ENCODE measurements at regions not wholly inside any gene's neighbourhood (a gene's known extent, or its start where the extent isn't known, plus 50 kb on each side); places are given as distances from the start of the nearest gene placed in this dataset.

DNA sequence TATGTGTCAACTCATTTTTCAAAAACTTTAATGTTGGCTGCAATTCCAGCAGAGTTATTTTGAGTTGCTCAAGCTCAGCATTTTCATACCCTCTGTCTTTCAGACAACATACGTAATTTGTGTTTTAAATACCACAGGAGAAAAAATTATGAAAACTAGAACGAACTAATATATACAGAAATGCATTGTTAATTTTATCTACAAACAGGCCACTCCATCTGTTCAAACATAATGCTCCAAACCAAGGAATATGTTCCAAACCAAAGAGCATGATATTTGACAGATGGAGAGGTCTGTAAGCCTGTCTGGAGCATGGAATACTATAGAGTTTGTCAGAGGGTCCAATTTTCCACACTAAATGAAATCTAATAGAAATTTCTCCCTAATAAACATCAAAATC lies 536.2 kb upstream of the FSIP2 start:
- H3K4me1 ChIP-seq (ENCODE audit: control insufficient read depth, insufficient read depth, low read length, poor library complexity, severe bottlenecking) = no peaks in the 10 kb centered on the region
- WGBS, 2 experiments (ENCODE audit: insufficient coverage in 2 of 2) = no CpG with 5 or more reads among the region's 2 CpGs

GRCh38 chr2:185202945-185203528 lies 535.6 kb upstream of the FSIP2 start:
- Histone ChIP-seq H3K27ac (ENCODE audit: low read depth, low read length, severe bottlenecking) (no peak overlapping the region), H3K36me3 (ENCODE audit: control insufficient read depth, insufficient read depth, low read length) (no peaks in the 10 kb centered on the region), H3K4me1 (ENCODE audit: control insufficient read depth, insufficient read depth, low read length, poor library complexity, severe bottlenecking) (no peaks in the 10 kb centered on the region), H3K9me3 (ENCODE audit: control insufficient read depth, low read length) (no peaks in the 10 kb centered on the region), H3K4me3 (ENCODE audit: extremely low read depth, insufficient read depth, low read length, poor library complexity, severe bottlenecking) (no peak overlapping the region)
- 80% methylated on average over 1 of the region's 3 CpGs; no CpG with 5 or more reads in 1 of the 2 experiments for WGBS, 2 experiments (ENCODE audit: insufficient coverage in 2 of 2)

More for the DNA sequence above, 536.2 kb upstream of the FSIP2 start:
- H3K36me3 ChIP-seq (ENCODE audit: control insufficient read depth, insufficient read depth, low read length) = no peaks in the 10 kb centered on the region
- H3K4me3 ChIP-seq (ENCODE audit: extremely low read depth, insufficient read depth, low read length, poor library complexity, severe bottlenecking) = no peak overlapping the region
- H3K9me3 ChIP-seq (ENCODE audit: control insufficient read depth, low read length) = no peaks in the 10 kb centered on the region
- H3K27ac ChIP-seq (ENCODE audit: low read depth, low read length, severe bottlenecking) = no peak overlapping the region

DNA sequence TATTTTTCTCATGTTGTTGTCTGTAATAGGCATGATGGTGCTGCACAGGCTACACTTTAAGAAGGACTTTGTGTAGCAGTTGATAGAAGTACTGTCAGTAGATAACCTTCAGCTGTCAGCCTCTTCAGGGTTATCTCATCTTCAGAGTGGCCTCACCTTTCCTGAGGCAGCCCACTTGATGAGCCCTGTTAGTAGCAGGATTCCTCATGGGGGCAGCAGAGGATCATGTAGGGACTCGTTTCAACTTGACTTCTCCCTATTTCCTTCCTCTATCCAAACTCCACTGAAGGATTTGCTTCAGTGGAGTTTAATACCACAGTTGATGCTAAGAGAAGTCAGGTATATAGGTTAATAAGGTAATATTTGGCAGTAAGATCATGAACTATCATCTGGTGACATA lies 530.3 kb upstream of the FSIP2 start:
- H3K4me3 ChIP-seq (ENCODE audit: extremely low read depth, insufficient read depth, low read length, poor library complexity, severe bottlenecking) = no peak overlapping the region
- no peaks in the 10 kb centered on the region for H3K36me3 ChIP-seq (ENCODE audit: control insufficient read depth, insufficient read depth, low read length)
- H3K9me3 ChIP-seq (ENCODE audit: control insufficient read depth, low read length) = no peaks in the 10 kb centered on the region
- no peaks in the 10 kb centered on the region for H3K4me1 ChIP-seq (ENCODE audit: control insufficient read depth, insufficient read depth, low read length, poor library complexity, severe bottlenecking)
- H3K27ac ChIP-seq (ENCODE audit: low read depth, low read length, severe bottlenecking) = no peak overlapping the region
- no CpG with 5 or more reads among the region's 1 CpG for WGBS, 2 experiments (ENCODE audit: insufficient coverage in 2 of 2)

DNA sequence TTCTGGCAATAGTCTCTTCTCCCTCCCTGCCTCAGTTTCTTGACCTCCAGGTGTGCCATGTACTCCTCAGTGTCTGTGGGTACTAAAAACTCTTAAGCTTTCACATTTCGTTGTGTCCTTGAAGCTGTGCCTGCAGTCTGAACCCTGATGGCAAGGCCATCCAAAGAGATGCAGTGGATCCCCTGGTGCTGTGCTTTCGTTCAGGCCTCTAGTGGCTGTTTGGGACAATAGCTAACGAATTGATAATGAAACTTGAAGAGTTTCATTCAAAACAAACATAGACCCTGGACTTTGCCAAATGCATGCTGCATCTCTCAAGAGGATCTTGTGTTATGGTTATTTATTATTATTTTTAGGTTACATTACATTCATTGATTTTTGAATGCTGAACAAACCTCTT lies 523.1 kb upstream of the FSIP2 start:
- 65 to 75% methylated on average over 2 to 3 of the region's 3 CpGs for WGBS, 2 experiments (ENCODE audit: insufficient coverage in 2 of 2)
- H3K36me3 ChIP-seq (ENCODE audit: control insufficient read depth, insufficient read depth, low read length) = no peaks in the 10 kb centered on the region
- no peak overlapping the region for H3K27ac ChIP-seq (ENCODE audit: low read depth, low read length, severe bottlenecking)
- H3K4me3 ChIP-seq (ENCODE audit: extremely low read depth, insufficient read depth, low read length, poor library complexity, severe bottlenecking) = no peak overlapping the region
- H3K9me3 ChIP-seq (ENCODE audit: control insufficient read depth, low read length) = no peaks in the 10 kb centered on the region
- no peaks in the 10 kb centered on the region for H3K4me1 ChIP-seq (ENCODE audit: control insufficient read depth, insufficient read depth, low read length, poor library complexity, severe bottlenecking)

- no CpG with 5 or more reads among the region's 3 CpGs for WGBS, 2 experiments (ENCODE audit: insufficient coverage in 2 of 2)
- Histone ChIP-seq H3K27ac (ENCODE audit: low read depth, low read length, severe bottlenecking) (no peak overlapping the region), H3K36me3 (ENCODE audit: control insufficient read depth, insufficient read depth, low read length) (no peaks in the 10 kb centered on the region), H3K9me3 (ENCODE audit: control insufficient read depth, low read length) (no peaks in the 10 kb centered on the region), H3K4me1 (ENCODE audit: control insufficient read depth, insufficient read depth, low read length, poor library complexity, severe bottlenecking) (no peaks in the 10 kb centered on the region), H3K4me3 (ENCODE audit: extremely low read depth, insufficient read depth, low read length, poor library complexity, severe bottlenecking) (no peak overlapping the region)
Measured at GRCh38 chr2:185219981-185220380, 518.6 kb upstream of the FSIP2 start.

DNA sequence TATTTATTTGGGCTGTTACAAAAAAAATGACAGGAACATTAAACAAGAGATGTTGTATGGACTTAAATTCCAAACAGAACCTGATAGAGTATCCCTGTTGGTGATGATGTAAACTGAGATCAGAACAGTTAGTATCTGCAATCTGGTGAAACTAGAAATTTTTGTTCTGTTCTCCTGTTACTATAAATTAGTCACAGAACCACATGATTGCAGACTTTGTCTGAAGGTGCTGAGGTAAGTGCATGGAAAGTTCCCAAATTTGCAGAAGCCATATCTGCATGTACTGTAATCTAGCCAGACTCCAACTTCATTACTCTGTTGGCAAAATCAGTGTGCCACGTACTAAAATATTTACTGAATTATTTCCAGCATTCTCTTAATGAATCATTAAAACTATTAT lies 516.3 kb upstream of the FSIP2 start:
- H3K27ac ChIP-seq (ENCODE audit: low read depth, low read length, severe bottlenecking) = no peak overlapping the region
- no CpG with 5 or more reads among the region's 1 CpG for WGBS, 2 experiments (ENCODE audit: insufficient coverage in 2 of 2)
- H3K4me3 ChIP-seq (ENCODE audit: extremely low read depth, insufficient read depth, low read length, poor library complexity, severe bottlenecking) = no peak overlapping the region
- no peaks in the 10 kb centered on the region for H3K36me3 ChIP-seq (ENCODE audit: control insufficient read depth, insufficient read depth, low read length)
- H3K9me3 ChIP-seq (ENCODE audit: control insufficient read depth, low read length) = no peaks in the 10 kb centered on the region
- H3K4me1 ChIP-seq (ENCODE audit: control insufficient read depth, insufficient read depth, low read length, poor library complexity, severe bottlenecking) = no peaks in the 10 kb centered on the region

GRCh38 chr2:185227391-185227790 lies 511.2 kb upstream of the FSIP2 start:
- H3K36me3 ChIP-seq (ENCODE audit: control insufficient read depth, insufficient read depth, low read length) = no peaks in the 10 kb centered on the region
- no peaks in the 10 kb centered on the region for H3K9me3 ChIP-seq (ENCODE audit: control insufficient read depth, low read length)
- H3K27ac ChIP-seq (ENCODE audit: low read depth, low read length, severe bottlenecking) = no peak overlapping the region
- H3K4me3 ChIP-seq (ENCODE audit: extremely low read depth, insufficient read depth, low read length, poor library complexity, severe bottlenecking) = no peak overlapping the region
- WGBS, 2 experiments (ENCODE audit: insufficient coverage in 2 of 2) = no CpG with 5 or more reads among the region's 3 CpGs
- no peaks in the 10 kb centered on the region for H3K4me1 ChIP-seq (ENCODE audit: control insufficient read depth, insufficient read depth, low read length, poor library complexity, severe bottlenecking)

DNA sequence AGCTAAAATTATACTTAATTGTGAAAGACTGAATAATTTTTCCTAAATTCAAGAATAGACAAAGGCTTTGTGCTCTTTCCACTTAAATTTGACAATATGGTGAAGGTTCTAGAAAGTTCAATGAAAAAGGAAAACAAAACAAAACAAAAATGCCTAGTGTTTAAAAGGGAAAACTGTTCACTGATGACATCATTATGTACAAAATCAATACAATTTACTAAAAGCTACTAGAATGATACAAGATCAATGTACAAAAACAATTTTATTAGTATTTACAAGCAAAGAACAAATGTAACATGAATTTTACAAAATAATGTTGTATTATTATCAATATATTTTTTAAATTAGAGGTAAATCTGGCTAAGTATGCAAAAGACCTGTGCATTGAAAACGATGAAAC lies 499.1 kb upstream of the FSIP2 start:
- Histone ChIP-seq H3K9me3 (ENCODE audit: control insufficient read depth, low read length) (no peaks in the 10 kb centered on the region), H3K4me3 (ENCODE audit: extremely low read depth, insufficient read depth, low read length, poor library complexity, severe bottlenecking) (no peak overlapping the region), H3K36me3 (ENCODE audit: control insufficient read depth, insufficient read depth, low read length) (no peaks in the 10 kb centered on the region), H3K4me1 (ENCODE audit: control insufficient read depth, insufficient read depth, low read length, poor library complexity, severe bottlenecking) (no peaks in the 10 kb centered on the region), H3K27ac (ENCODE audit: low read depth, low read length, severe bottlenecking) (no peak overlapping the region)
- no CpG with 5 or more reads among the region's 1 CpG for WGBS, 2 experiments (ENCODE audit: insufficient coverage in 2 of 2)

DNA sequence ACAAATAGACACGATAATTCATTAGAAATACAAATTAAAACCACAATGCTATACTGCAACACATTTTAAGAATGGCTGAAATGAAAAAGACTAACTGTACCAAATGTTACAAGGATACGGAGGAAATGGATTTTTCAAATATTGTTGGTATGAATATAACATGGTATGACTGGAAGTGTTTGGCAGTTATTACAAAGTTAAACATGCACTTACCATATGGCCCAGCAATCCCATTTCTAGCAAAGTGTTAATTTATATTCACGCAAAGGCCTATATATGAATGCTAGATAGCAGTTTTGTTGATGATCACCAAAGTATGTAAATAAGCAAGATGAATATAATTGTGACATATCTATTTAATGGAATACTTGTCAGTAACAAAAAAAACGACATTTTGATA lies 497.8 kb upstream of the FSIP2 start:
- Histone ChIP-seq H3K27ac (ENCODE audit: low read depth, low read length, severe bottlenecking) (no peak overlapping the region), H3K4me1 (ENCODE audit: control insufficient read depth, insufficient read depth, low read length, poor library complexity, severe bottlenecking) (no peaks in the 10 kb centered on the region), H3K9me3 (ENCODE audit: control insufficient read depth, low read length) (no peaks in the 10 kb centered on the region), H3K36me3 (ENCODE audit: control insufficient read depth, insufficient read depth, low read length) (no peaks in the 10 kb centered on the region), H3K4me3 (ENCODE audit: extremely low read depth, insufficient read depth, low read length, poor library complexity, severe bottlenecking) (no peak overlapping the region)
- no CpG with 5 or more reads among the region's 4 CpGs for whole genome bisulfite sequencing, 2 experiments (ENCODE audit: insufficient coverage in 2 of 2)

DNA sequence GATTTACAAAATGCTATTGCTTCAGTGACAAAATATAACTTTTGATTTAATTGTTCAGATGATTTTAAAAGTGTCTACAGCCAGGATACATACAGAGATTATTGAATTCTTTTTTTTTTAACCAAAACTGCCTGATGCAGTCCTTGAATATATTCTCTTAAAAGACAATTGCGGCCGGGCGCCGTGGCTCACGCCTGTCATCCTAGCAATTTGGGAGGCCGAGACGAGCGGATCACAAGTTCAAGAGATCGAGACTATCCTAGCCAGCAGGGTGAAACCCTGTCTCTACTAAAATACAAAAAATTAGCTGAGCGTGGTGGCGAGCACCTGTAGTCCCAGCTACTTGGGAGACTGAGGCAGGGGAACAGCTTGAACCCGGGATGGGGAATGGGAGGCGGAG lies 497.0 kb upstream of the FSIP2 start:
- 91 to 94% methylated on average over 7 to 9 of the region's 13 CpGs for WGBS, 2 experiments (ENCODE audit: insufficient coverage in 2 of 2)
- H3K4me1 ChIP-seq (ENCODE audit: control insufficient read depth, insufficient read depth, low read length, poor library complexity, severe bottlenecking) = no peaks in the 10 kb centered on the region
- no peaks in the 10 kb centered on the region for H3K36me3 ChIP-seq (ENCODE audit: control insufficient read depth, insufficient read depth, low read length)
- H3K4me3 ChIP-seq (ENCODE audit: extremely low read depth, insufficient read depth, low read length, poor library complexity, severe bottlenecking) = no peak overlapping the region
- H3K27ac ChIP-seq (ENCODE audit: low read depth, low read length, severe bottlenecking) = no peak overlapping the region
- H3K9me3 ChIP-seq (ENCODE audit: control insufficient read depth, low read length) = no peaks in the 10 kb centered on the region

GRCh38 chr2:185242462-185242861 lies 496.1 kb upstream of the FSIP2 start:
- 80% methylated on average over 1 of the region's 2 CpGs; no CpG with 5 or more reads in 1 of the 2 experiments for WGBS, 2 experiments (ENCODE audit: insufficient coverage in 2 of 2)
- no peak overlapping the region for H3K27ac ChIP-seq (ENCODE audit: low read depth, low read length, severe bottlenecking)
- no peaks in the 10 kb centered on the region for H3K4me1 ChIP-seq (ENCODE audit: control insufficient read depth, insufficient read depth, low read length, poor library complexity, severe bottlenecking)
- no peaks in the 10 kb centered on the region for H3K36me3 ChIP-seq (ENCODE audit: control insufficient read depth, insufficient read depth, low read length)
- H3K9me3 ChIP-seq (ENCODE audit: control insufficient read depth, low read length) = no peaks in the 10 kb centered on the region
- no peak overlapping the region for H3K4me3 ChIP-seq (ENCODE audit: extremely low read depth, insufficient read depth, low read length, poor library complexity, severe bottlenecking)

All from mesodermal cell (in vitro differentiated cells).